Type B pancreatic cell (in vitro differentiated cells): ENCODE measurements at regions not wholly inside any gene's neighbourhood (a gene's known extent, or its start where the extent isn't known, plus 50 kb on each side); places are given as distances from the start of the nearest gene placed in this dataset.

Source experiments
- DNase-seq: peaks from one replicate; pipeline ENCODE4 v3.0.0; 2021; ENCODE audit warnings: mixed read lengths; ENCODE audit not compliant: unreplicated experiment; ENCODE audit errors: extremely low spot score
- H3K27ac Mint-ChIP-seq: 2 replicates; pipeline ENCODE4 v1.8.0; 2021; ENCODE audit warnings: mild to moderate bottlenecking, mixed read lengths
- H3K27me3 Mint-ChIP-seq: 2 replicates; pipeline ENCODE4 v1.8.0; 2021; ENCODE audit warnings: mixed read lengths
- H3K36me3 Mint-ChIP-seq: 2 replicates; pipeline ENCODE4 v1.8.0; 2021; ENCODE audit warnings: mixed read lengths
- H3K4me1 Mint-ChIP-seq: one replicate; pipeline ENCODE4 v1.8.0; 2021; ENCODE audit warnings: mixed read lengths; ENCODE audit not compliant: unreplicated experiment
- H3K4me3 Mint-ChIP-seq: 2 replicates; pipeline ENCODE4 v1.8.0; 2021; ENCODE audit warnings: mild to moderate bottlenecking, mixed read lengths
- H3K9me3 Mint-ChIP-seq: 2 replicates; pipeline ENCODE4 v1.8.0; 2021; ENCODE audit warnings: mixed read lengths
- TF ChIP-seq, protein P1 (sequence below): fragments of 200-600 bp; sonication (generic); conservative IDR thresholded peaks from 2 replicates; pipeline ENCODE4 v1.5.0; 2021; ENCODE audit warnings: antibody characterized with exemption, mild to moderate bottlenecking

DNA sequence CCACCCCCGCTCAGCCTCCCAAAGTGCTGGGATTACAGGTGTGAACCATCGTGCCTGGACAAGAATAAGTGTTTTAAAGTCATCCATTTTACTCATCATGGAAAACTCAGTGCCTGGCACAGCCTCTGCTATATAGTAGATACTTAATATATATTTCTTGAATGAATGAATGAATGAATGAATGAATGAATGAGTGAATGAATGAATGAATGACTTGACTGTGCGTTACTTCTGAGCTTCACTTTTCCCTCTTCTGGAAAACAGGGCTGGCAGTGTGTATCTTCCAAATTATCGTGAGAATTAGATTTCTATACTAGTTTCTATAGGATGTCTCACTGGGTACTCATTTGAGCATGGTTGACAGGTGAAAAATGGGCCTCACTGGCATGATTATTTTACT lies 307.3 kb upstream of the ERCC4 start:
- DNase-seq, result no peak
- H3K4me3 Mint-ChIP-seq, result no peak overlapping the region
- H3K4me1 Mint-ChIP-seq, result peaks cover 6% of the 10 kb centered on the region
- H3K36me3 Mint-ChIP-seq, result no peaks in the 10 kb centered on the region
- H3K9me3 Mint-ChIP-seq, result no peaks in the 10 kb centered on the region
- TF ChIP-seq, protein P1, sequence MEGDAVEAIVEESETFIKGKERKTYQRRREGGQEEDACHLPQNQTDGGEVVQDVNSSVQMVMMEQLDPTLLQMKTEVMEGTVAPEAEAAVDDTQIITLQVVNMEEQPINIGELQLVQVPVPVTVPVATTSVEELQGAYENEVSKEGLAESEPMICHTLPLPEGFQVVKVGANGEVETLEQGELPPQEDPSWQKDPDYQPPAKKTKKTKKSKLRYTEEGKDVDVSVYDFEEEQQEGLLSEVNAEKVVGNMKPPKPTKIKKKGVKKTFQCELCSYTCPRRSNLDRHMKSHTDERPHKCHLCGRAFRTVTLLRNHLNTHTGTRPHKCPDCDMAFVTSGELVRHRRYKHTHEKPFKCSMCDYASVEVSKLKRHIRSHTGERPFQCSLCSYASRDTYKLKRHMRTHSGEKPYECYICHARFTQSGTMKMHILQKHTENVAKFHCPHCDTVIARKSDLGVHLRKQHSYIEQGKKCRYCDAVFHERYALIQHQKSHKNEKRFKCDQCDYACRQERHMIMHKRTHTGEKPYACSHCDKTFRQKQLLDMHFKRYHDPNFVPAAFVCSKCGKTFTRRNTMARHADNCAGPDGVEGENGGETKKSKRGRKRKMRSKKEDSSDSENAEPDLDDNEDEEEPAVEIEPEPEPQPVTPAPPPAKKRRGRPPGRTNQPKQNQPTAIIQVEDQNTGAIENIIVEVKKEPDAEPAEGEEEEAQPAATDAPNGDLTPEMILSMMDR, result no peak
- no peak overlapping the region for H3K27ac Mint-ChIP-seq
- H3K27me3 Mint-ChIP-seq, result no peaks in the 10 kb centered on the region

- TF ChIP-seq, protein P1, result no peak
- Mint-ChIP-seq H3K27me3 (no peaks in the 10 kb centered on the region), H3K36me3 (no peaks in the 10 kb centered on the region), H3K4me1 (peaks cover 6% of the 10 kb centered on the region), H3K9me3 (no peaks in the 10 kb centered on the region), H3K27ac (no peak overlapping the region), H3K4me3 (no peak overlapping the region)
- DNase-seq, result no peak
Measured at GRCh38 chr16:13613165-13613564, 306.8 kb upstream of the ERCC4 start.

DNA sequence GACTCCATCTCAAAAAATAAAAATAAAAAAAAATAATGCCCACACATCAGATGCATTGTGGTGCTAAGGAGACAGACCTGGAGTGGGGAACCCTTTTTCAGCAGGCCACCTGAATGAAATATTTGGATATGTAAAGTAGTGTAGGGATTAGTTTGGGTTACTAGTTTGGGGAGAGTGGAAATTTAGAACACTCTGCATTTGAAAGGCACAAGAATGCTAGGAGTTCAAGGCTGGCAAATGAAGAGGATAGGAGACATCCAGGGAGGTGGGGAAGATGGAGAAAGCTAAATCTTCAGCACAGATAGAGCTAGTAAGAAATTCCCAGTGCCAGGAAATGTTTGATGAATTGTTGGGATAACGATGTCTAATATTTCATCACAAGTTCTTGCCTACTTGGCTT lies 298.3 kb upstream of the ERCC4 start:
- no peak overlapping the region for H3K27ac Mint-ChIP-seq
- peaks cover 6% of the 10 kb centered on the region for H3K4me1 Mint-ChIP-seq
- H3K9me3 Mint-ChIP-seq, result no peaks in the 10 kb centered on the region
- no peaks in the 10 kb centered on the region for H3K36me3 Mint-ChIP-seq
- H3K4me3 Mint-ChIP-seq, result no peak overlapping the region
- H3K27me3 Mint-ChIP-seq, result peaks cover 6% of the 10 kb centered on the region
- no peak for DNase-seq
- TF ChIP-seq, protein P1, result no peak

- H3K27ac Mint-ChIP-seq, result no peak overlapping the region
- H3K9me3 Mint-ChIP-seq, result no peaks in the 10 kb centered on the region
- peaks cover 15% of the 10 kb centered on the region for H3K27me3 Mint-ChIP-seq
- peaks cover 5% of the 10 kb centered on the region for H3K4me1 Mint-ChIP-seq
- H3K4me3 Mint-ChIP-seq, result no peak overlapping the region
- TF ChIP-seq, protein P1, result no peak
- H3K36me3 Mint-ChIP-seq, result no peaks in the 10 kb centered on the region
- DNase-seq, result no peak
Measured at GRCh38 chr16:13628156-13628555, 291.8 kb upstream of the ERCC4 start.

- Mint-ChIP-seq H3K4me3 (no peak overlapping the region), H3K4me1 (peaks cover 9% of the 10 kb centered on the region), H3K36me3 (no peaks in the 10 kb centered on the region), H3K27ac (no peak overlapping the region), H3K27me3 (peaks cover 9% of the 10 kb centered on the region), H3K9me3 (no peaks in the 10 kb centered on the region)
- TF ChIP-seq, protein P1, result no peak
- DNase-seq, result no peak
Measured at GRCh38 chr16:13629704-13630103, 290.2 kb upstream of the ERCC4 start.

GRCh38 chr16:13630374-13630773 lies 289.6 kb upstream of the ERCC4 start:
- Mint-ChIP-seq H3K27me3 (peaks cover 9% of the 10 kb centered on the region), H3K4me3 (no peak overlapping the region), H3K36me3 (no peaks in the 10 kb centered on the region), H3K27ac (no peak overlapping the region), H3K4me1 (peaks cover 9% of the 10 kb centered on the region), H3K9me3 (no peaks in the 10 kb centered on the region)
- DNase-seq, result no peak
- TF ChIP-seq, protein P1, result no peak
